ENCODE measurements at regions not wholly inside any gene's neighbourhood (a gene's known extent, or its start where the extent isn't known, plus 50 kb on each side); places are given as distances from the start of the nearest gene placed in this dataset.
A peak's percentile ranks its signal among the peaks of the same experiment; 100 is the strongest.

DNA sequence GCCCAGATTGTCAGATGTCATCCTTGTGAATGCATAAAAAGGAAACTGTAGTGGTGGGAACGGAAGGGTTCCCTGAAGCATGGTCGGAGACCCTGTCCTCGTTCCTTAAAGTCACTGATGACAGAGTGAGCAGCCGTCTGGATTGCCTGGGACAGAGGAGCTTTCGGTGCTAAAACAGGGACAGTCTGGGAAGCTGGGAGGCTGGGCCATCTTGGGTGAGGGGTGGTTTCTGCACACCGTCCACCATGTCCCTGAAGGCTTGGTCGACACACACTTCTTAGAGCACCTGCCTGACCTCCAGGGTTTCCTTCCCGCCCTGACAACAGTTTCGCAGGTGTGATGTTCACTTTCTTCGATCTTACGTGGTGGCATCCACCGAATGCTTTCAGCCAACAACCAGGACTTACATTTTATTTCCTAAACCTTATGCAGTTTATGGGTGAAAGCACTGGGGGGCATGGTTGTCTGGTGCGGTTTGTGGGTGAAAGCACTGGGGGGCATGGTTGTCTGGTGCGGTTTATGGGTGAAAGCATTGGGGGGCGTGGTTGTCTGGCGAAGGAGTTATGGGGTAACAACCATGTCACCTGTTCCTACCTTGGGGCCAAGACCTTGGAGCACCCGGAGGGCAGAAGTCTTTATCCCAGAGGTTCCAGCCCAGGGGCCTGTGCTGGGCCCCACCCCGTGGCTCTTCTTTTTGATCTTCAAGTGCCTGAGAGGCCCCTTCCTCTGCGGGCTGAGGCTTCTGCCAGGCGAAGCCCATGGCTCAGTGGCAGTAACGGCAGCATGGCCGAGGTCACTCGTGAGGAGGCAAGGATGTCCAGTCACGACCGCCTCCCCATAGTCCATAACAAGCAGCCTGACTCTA is 81.7 kb upstream of the FRMD1 start:
- TF ChIP-seq, protein P1, sequence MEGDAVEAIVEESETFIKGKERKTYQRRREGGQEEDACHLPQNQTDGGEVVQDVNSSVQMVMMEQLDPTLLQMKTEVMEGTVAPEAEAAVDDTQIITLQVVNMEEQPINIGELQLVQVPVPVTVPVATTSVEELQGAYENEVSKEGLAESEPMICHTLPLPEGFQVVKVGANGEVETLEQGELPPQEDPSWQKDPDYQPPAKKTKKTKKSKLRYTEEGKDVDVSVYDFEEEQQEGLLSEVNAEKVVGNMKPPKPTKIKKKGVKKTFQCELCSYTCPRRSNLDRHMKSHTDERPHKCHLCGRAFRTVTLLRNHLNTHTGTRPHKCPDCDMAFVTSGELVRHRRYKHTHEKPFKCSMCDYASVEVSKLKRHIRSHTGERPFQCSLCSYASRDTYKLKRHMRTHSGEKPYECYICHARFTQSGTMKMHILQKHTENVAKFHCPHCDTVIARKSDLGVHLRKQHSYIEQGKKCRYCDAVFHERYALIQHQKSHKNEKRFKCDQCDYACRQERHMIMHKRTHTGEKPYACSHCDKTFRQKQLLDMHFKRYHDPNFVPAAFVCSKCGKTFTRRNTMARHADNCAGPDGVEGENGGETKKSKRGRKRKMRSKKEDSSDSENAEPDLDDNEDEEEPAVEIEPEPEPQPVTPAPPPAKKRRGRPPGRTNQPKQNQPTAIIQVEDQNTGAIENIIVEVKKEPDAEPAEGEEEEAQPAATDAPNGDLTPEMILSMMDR (IDR thresholded peaks at IDR 0.05; ENCODE audit: low read length, missing control alignments) = no peak
- H3K4me3 ChIP-seq (replicated peaks; ENCODE audit: low read depth, low read length) = no peak overlapping the region

DNA sequence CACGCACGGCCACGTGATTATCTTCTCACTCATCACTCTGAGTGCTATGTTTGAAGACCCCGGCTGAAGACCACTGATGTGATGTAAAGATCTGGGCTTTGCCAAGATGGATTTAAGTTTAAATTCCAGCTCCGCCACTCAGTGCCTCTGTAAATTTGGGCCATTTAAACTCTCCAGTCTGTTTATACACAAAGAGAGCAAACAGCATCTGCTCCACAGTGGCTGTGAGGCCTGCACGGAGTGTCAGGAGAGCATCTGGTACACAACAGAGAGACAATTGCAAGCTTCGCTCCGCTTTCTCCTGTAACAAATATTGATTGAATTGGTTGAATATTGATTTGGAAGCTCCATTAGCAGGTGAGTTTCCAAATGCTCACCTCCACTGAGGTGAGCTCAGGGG is 80.5 kb upstream of the FRMD1 start:
- TF ChIP-seq, protein P1 (IDR thresholded peaks at IDR 0.05; ENCODE audit: low read length, missing control alignments) = no peak
- no peak for DNase-seq (ENCODE audit: low read depth)
- no peak overlapping the region for H3K4me3 ChIP-seq (replicated peaks; ENCODE audit: low read depth, low read length)

More for the DNA sequence above, 81.7 kb upstream of the FRMD1 start:
- no peak for DNase-seq (ENCODE audit: low read depth)

DNA sequence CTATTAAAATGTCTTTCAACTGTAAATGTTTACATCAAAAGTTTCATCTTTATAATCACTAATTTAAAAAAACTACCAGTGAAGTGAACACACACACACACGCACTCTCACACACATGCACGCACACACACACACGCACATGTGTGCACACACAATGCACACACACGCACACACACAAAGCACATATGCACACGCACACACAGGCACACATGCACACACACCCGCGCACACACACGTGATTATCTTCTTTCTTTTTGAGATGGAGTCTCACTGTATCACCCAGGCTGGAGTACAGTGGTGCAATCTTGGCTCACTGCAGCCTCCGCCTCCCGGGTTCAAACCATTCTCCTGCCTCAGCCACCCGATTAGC is 80.0 kb upstream of the FRMD1 start:
- H3K4me3 ChIP-seq (replicated peaks; ENCODE audit: low read depth, low read length) = no peak overlapping the region
- no peak for DNase-seq (ENCODE audit: low read depth)
- TF ChIP-seq, protein P1 (IDR thresholded peaks at IDR 0.05; ENCODE audit: low read length, missing control alignments) = no peak

DNA sequence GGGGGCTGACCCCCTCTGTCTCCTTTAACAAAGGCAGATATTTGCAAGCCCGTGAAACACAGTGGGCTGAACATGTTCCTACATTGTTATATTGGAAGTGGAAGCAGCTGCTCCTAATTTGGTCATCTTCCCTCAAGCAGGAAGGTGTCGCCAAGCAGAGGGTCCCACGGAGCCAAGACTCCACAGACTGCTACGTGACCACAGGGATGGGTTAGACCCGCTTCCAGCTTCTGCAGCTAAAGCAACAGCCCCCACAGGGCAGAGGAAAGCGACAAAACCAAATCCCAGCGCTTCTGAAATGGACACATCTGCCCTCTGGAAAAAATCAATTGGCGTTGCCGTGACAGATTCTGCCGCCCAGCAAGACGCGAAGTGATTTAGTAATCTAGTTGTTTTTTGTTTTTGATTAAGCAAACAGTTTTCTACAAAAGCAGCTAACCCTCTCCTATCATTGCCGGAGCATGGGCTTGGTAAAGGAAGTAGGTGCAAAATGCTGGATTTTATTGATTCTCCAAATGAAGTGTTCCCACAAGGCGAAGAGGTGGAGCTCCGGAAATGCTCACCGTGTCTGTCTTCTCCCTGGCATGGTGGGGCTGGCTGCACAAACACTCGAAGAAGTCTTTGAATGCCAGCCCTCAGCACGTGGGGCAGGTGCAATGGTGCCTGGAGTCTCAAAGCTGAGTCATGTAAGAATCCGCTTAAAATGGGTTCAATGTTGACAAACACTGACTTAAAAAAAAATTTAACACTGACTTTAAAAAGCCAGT is 79.4 kb upstream of the FRMD1 start:
- DNase-seq (ENCODE audit: low read depth) = no peak
- no peak overlapping the region for H3K4me3 ChIP-seq (replicated peaks; ENCODE audit: low read depth, low read length)
- TF ChIP-seq, protein P1 (IDR thresholded peaks at IDR 0.05; ENCODE audit: low read length, missing control alignments) = no peak

DNA sequence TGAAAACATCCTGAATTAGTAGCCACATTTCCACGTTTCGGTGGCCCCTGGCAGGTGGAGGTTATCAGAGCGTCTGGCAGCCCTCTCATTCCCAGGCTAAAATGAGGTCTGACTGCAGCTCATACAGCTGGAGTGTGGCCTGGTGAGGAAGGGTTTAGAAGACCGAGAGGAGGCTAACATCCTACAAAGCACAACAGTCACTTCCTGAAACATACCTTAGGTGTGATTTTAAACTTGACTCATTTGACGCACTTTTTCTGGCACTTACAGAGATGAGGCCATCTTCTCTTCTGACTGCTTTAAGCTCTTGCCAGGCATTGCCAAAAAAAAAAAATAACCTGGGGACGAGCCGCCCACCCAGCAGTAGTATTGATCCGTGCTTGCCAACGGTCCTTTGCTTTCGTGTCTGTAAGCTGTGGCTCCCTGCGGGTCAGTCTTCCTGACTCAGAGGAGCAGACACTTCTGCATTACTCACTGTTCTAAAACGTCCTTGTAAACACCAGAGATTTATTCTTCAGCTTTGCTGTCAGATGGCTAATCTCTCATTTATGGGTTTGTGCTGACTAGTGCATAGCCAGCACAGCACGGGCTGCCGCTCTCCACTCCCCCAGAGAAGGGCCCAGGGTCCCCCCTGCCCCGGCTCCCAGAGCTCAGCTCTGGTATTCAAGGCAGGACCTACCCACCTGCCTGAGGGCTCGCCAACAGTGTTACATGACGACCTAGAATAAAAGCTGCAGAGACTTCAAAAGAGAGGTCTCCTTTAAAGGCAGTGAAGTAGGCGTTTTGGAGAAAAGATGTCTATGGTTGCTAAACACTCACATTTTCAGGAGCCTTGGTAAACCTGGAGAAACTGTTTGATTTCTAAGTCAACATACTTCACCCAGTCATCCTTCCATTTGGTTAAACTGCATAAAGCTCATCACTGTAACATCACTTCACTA is 78.5 kb upstream of the FRMD1 start:
- TF ChIP-seq, protein P1 (IDR thresholded peaks at IDR 0.05; ENCODE audit: low read length, missing control alignments) = no peak
- H3K4me3 ChIP-seq (replicated peaks; ENCODE audit: low read depth, low read length) = no peak overlapping the region
- DNase-seq (ENCODE audit: low read depth) = peak; percentile 54

DNA sequence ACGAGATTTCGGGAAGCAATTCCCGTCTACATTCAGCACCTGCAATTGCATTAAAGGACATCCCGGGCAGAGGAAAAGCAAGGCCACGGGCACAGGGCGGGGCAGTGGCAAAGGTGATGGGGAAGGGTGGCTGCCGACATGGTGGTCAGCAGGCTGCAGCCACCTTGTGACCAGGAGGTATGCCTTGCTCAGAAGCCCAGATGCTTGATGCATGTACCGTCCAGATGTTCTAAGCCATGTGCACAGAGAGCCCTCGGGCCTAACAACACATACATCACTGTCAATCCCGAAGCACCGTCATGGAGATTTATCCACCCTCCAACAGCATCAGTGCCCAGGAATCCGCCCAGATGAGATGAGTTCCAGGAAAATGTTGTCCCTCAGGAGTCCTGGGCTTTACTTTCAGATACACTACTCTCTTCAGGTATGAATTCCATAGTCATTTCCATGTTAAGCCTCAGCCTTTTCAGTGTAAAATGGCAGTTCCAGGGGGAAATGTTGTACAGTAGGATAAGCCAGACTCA is 77.8 kb upstream of the FRMD1 start:
- no peak overlapping the region for H3K4me3 ChIP-seq (replicated peaks; ENCODE audit: low read depth, low read length)
- TF ChIP-seq, protein P1 (IDR thresholded peaks at IDR 0.05; ENCODE audit: low read length, missing control alignments) = no peak
- no peak for DNase-seq (ENCODE audit: low read depth)
